Liver (tissue), 8 donors: ENCODE measurements at regions not wholly inside any gene's neighbourhood (a gene's known extent, or its start where the extent isn't known, plus 50 kb on each side); places are given as distances from the start of the nearest gene placed in this dataset.

ENCODE experiments used
- DNase-seq: peaks from one replicate; pipeline ENCODE4 v3.0.0-alpha.2; 2017; ENCODE audit warnings: low spot score
- H3K27ac ChIP-seq, 2 donors: one replicate each; pipeline ENCODE4 v1.7.0; 2013; ENCODE audit warnings: inconsistent platforms in 2 of 2, low read length in 2 of 2, control low read depth in 1 of 2, low read depth in 1 of 2, mild to moderate bottlenecking in 1 of 2
- H3K27me3 ChIP-seq, 4 donors: one replicate each; pipeline versions ENCODE4 v1.6.1 to v1.7.0; 2013; ENCODE audit warnings: low read length in 3 of 4, inconsistent platforms in 1 of 4, mild to moderate bottlenecking in 1 of 4, moderate library complexity in 1 of 4; ENCODE audit not compliant: control insufficient read depth in 4 of 4, insufficient read depth in 4 of 4
- H3K36me3 ChIP-seq, 4 donors: one replicate each; pipeline versions ENCODE4 v1.6.1 to v1.7.0; 2013; ENCODE audit warnings: low read length in 3 of 4, mild to moderate bottlenecking in 3 of 4, low read depth in 1 of 4, moderate library complexity in 1 of 4; ENCODE audit not compliant: control insufficient read depth in 4 of 4, insufficient read depth in 3 of 4
- H3K4me1 ChIP-seq, 4 donors: one replicate each; pipeline versions ENCODE4 v1.6.1 to v1.7.0; 2013; ENCODE audit warnings: low read length in 3 of 4, mild to moderate bottlenecking in 3 of 4, moderate library complexity in 1 of 4; ENCODE audit not compliant: control insufficient read depth in 4 of 4, insufficient read depth in 4 of 4
- H3K4me3 ChIP-seq, 3 donors: one replicate each; pipeline versions ENCODE4 v1.6.1 to v1.7.0; 2013; ENCODE audit warnings: low read length in 3 of 3, control low read depth in 1 of 3, low read depth in 1 of 3, mild to moderate bottlenecking in 1 of 3
- H3K9ac ChIP-seq, 2 donors: one replicate each; pipeline ENCODE4 v1.7.0; 2013; ENCODE audit warnings: low read length in 2 of 2, mild to moderate bottlenecking in 2 of 2, moderate library complexity in 2 of 2, control low read depth in 1 of 2, low read depth in 1 of 2
- H3K9me3 ChIP-seq, 4 donors: one replicate each; pipeline versions ENCODE4 v1.6.1 to v1.7.0; 2013; ENCODE audit warnings: low read length in 3 of 4; ENCODE audit not compliant: control insufficient read depth in 4 of 4
- EGR1 ChIP-seq, 2 donors: IDR thresholded peaks; 2 replicates each; pipeline ENCODE4 v1.6.1; 2016 to 2018; ENCODE audit warnings: antibody characterized with exemption in 2 of 2, low read depth in 2 of 2
- FOXA1 ChIP-seq: IDR thresholded peaks from 2 replicates; pipeline ENCODE4 v1.6.1; 2016; ENCODE audit warnings: antibody characterized with exemption
- FOXA2 ChIP-seq: IDR thresholded peaks from 2 replicates; pipeline ENCODE4 v1.6.1; 2016; ENCODE audit warnings: antibody characterized with exemption
- GABPA ChIP-seq, 2 donors: IDR thresholded peaks in 1 of 2; conservative IDR thresholded peaks in 1 of 2; 2 replicates each; pipeline ENCODE4 v1.6.1; 2016; ENCODE audit warnings: antibody characterized with exemption in 2 of 2, mild to moderate bottlenecking in 1 of 2, moderate library complexity in 1 of 2
- HNF4A ChIP-seq, 2 donors: conservative IDR thresholded peaks; 2 replicates each; pipeline ENCODE4 v1.6.1; 2016; ENCODE audit warnings: antibody characterized with exemption in 2 of 2, mild to moderate bottlenecking in 2 of 2
- HNF4G ChIP-seq: IDR thresholded peaks from 2 replicates; pipeline ENCODE4 v1.6.1; 2016; ENCODE audit warnings: antibody characterized with exemption
- JUND ChIP-seq, 2 donors: IDR thresholded peaks; 2 replicates each; pipeline ENCODE4 v1.6.1; 2016; ENCODE audit warnings: antibody characterized with exemption in 2 of 2
- NR2F2 ChIP-seq: IDR thresholded peaks from 2 replicates; pipeline ENCODE4 v1.6.1; 2016; ENCODE audit warnings: antibody characterized with exemption
- RAD21 ChIP-seq, 2 donors: IDR thresholded peaks; 2 replicates each; pipeline ENCODE4 v1.6.1; 2016; ENCODE audit warnings: antibody characterized with exemption in 2 of 2, mild to moderate bottlenecking in 2 of 2
- RXRA ChIP-seq, 2 donors: IDR thresholded peaks; 2 replicates each; pipeline ENCODE4 v1.6.1; 2017 to 2018; ENCODE audit warnings: antibody characterized with exemption in 2 of 2, mild to moderate bottlenecking in 1 of 2
- SP1 ChIP-seq: IDR thresholded peaks from 2 replicates; pipeline ENCODE4 v1.6.1; 2018; ENCODE audit warnings: antibody characterized with exemption, mild to moderate bottlenecking
- TAF1 ChIP-seq: conservative IDR thresholded peaks from 2 replicates; pipeline ENCODE4 v1.6.1; 2016; ENCODE audit warnings: antibody characterized with exemption, mild to moderate bottlenecking
- YY1 ChIP-seq: IDR thresholded peaks from 2 replicates; pipeline ENCODE4 v1.6.1; 2016; ENCODE audit warnings: antibody characterized with exemption, mild to moderate bottlenecking
- WGBS: extraction: QIAGEN DNeasy Blood & Tissue Kit; methylation state at CpG from one replicate; pipeline ENCODE4 v1.1.7; 2013; 5-methylcytosine and 5-hydroxymethylcytosine counted together
- TF ChIP-seq, protein P1 (sequence below): IDR thresholded peaks from 2 replicates; pipeline ENCODE4 v1.6.1; 2016; ENCODE audit warnings: antibody characterized with exemption
- TF ChIP-seq, protein P2 (sequence below): IDR thresholded peaks from 2 replicates; pipeline ENCODE4 v1.6.1; 2016; ENCODE audit warnings: antibody characterized with exemption
- TF ChIP-seq, protein P3 (sequence below): fragments of 150-350 bp; IDR thresholded peaks from 2 replicates; pipeline ENCODE4 v1.5.1; 2017; ENCODE audit warnings: improper control_type of control experiment, low read depth, low read length; ENCODE audit not compliant: missing input control
- TF ChIP-seq, protein P4 (sequence below): IDR thresholded peaks from 2 replicates; pipeline ENCODE4 v1.6.1; 2016; ENCODE audit warnings: antibody characterized with exemption, mild to moderate bottlenecking
- TF ChIP-seq, protein P5 (sequence below): IDR thresholded peaks from 2 replicates; pipeline ENCODE4 v1.6.1; 2016; ENCODE audit warnings: antibody characterized with exemption
- donor health status: healthy.
- donor health status: healthy.
- donor health status: healthy.
- donor health status: healthy.
- donor health status: healthy.

DNA sequence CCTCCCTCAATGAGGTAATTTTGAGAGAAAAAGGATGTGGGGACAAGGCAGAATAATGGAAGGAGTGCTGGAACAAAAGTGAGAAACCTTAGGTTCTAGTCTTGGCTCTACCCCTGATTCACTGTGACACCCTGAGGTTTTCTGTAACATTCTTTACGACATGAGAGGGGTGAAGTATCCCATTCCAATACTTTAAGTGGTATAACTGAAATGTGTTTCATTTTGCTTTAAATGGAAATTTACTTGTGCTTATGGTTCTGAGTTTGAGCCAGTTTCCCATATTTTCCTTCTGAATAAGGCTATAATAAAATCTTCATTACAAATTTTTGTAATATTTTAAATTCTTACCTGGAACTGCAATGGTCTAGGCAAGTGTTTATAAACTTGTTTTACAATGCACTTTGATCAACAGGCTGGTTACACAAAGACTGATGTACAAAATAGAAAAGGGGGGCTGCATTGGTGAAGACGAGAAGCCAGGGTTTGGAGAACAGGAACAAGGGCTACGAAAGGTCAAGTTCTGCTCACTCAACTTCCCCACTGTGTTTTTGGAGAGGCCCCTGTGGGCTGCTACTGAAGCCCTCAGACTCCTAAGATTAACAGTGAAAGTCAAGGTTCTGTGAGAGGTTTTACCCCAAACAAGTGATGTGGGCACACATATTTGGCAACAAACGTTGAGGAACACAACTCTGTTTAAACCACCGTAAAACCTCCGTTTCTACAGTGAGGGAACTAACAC lies 171.9 kb upstream of the ELL2 start:
- H3K36me3 ChIP-seq, result no peaks in the 10 kb centered on the region
- no peak overlapping the region for H3K9ac ChIP-seq
- TF ChIP-seq TAF1 (no peak), HNF4G (no peak), YY1 (no peak), NR2F2 (no peak), JUND (IDR thresholded peaks at IDR 0.05) (no peak), RXRA (IDR thresholded peaks at IDR 0.05) (no peak), FOXA1 (no peak), RAD21 (IDR thresholded peaks at IDR 0.05) (no peak), HNF4A (conservative IDR thresholded peaks at IDR 0.05) (no peak), SP1 (no peak), EGR1 (IDR thresholded peaks at IDR 0.05; ENCODE audit: low read depth in 2 of 2) (no peak), GABPA (IDR thresholded peaks at IDR 0.05 in 1 of 2, conservative IDR thresholded peaks at IDR 0.05 in 1 of 2) (no peak), FOXA2 (no peak)
- TF ChIP-seq, protein P1, sequence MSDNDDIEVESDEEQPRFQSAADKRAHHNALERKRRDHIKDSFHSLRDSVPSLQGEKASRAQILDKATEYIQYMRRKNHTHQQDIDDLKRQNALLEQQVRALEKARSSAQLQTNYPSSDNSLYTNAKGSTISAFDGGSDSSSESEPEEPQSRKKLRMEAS, result no peak
- TF ChIP-seq, protein P2, sequence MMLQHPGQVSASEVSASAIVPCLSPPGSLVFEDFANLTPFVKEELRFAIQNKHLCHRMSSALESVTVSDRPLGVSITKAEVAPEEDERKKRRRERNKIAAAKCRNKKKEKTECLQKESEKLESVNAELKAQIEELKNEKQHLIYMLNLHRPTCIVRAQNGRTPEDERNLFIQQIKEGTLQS, result no peak
- TF ChIP-seq, protein P3, sequence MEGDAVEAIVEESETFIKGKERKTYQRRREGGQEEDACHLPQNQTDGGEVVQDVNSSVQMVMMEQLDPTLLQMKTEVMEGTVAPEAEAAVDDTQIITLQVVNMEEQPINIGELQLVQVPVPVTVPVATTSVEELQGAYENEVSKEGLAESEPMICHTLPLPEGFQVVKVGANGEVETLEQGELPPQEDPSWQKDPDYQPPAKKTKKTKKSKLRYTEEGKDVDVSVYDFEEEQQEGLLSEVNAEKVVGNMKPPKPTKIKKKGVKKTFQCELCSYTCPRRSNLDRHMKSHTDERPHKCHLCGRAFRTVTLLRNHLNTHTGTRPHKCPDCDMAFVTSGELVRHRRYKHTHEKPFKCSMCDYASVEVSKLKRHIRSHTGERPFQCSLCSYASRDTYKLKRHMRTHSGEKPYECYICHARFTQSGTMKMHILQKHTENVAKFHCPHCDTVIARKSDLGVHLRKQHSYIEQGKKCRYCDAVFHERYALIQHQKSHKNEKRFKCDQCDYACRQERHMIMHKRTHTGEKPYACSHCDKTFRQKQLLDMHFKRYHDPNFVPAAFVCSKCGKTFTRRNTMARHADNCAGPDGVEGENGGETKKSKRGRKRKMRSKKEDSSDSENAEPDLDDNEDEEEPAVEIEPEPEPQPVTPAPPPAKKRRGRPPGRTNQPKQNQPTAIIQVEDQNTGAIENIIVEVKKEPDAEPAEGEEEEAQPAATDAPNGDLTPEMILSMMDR, result no peak
- TF ChIP-seq, protein P4, sequence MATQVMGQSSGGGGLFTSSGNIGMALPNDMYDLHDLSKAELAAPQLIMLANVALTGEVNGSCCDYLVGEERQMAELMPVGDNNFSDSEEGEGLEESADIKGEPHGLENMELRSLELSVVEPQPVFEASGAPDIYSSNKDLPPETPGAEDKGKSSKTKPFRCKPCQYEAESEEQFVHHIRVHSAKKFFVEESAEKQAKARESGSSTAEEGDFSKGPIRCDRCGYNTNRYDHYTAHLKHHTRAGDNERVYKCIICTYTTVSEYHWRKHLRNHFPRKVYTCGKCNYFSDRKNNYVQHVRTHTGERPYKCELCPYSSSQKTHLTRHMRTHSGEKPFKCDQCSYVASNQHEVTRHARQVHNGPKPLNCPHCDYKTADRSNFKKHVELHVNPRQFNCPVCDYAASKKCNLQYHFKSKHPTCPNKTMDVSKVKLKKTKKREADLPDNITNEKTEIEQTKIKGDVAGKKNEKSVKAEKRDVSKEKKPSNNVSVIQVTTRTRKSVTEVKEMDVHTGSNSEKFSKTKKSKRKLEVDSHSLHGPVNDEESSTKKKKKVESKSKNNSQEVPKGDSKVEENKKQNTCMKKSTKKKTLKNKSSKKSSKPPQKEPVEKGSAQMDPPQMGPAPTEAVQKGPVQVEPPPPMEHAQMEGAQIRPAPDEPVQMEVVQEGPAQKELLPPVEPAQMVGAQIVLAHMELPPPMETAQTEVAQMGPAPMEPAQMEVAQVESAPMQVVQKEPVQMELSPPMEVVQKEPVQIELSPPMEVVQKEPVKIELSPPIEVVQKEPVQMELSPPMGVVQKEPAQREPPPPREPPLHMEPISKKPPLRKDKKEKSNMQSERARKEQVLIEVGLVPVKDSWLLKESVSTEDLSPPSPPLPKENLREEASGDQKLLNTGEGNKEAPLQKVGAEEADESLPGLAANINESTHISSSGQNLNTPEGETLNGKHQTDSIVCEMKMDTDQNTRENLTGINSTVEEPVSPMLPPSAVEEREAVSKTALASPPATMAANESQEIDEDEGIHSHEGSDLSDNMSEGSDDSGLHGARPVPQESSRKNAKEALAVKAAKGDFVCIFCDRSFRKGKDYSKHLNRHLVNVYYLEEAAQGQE, result no peak
- TF ChIP-seq, protein P5, sequence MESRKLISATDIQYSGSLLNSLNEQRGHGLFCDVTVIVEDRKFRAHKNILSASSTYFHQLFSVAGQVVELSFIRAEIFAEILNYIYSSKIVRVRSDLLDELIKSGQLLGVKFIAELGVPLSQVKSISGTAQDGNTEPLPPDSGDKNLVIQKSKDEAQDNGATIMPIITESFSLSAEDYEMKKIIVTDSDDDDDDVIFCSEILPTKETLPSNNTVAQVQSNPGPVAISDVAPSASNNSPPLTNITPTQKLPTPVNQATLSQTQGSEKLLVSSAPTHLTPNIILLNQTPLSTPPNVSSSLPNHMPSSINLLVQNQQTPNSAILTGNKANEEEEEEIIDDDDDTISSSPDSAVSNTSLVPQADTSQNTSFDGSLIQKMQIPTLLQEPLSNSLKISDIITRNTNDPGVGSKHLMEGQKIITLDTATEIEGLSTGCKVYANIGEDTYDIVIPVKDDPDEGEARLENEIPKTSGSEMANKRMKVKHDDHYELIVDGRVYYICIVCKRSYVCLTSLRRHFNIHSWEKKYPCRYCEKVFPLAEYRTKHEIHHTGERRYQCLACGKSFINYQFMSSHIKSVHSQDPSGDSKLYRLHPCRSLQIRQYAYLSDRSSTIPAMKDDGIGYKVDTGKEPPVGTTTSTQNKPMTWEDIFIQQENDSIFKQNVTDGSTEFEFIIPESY, result no peak
- no peak overlapping the region for H3K27ac ChIP-seq
- DNase-seq, result no peak
- H3K4me3 ChIP-seq, result no peak overlapping the region
- 69% methylated on average over 6 of the region's 6 CpGs for WGBS
- H3K27me3 ChIP-seq, result no peaks in the 10 kb centered on the region
- H3K9me3 ChIP-seq, result no peaks in the 10 kb centered on the region
- H3K4me1 ChIP-seq, result peaks cover 0 to 5% (median 2%) of the 10 kb centered on the region in 4 donors
